ENCODE measurements at regions not wholly inside any gene's neighbourhood (a gene's known extent, or its start where the extent isn't known, plus 50 kb on each side); places are given as distances from the start of the nearest gene placed in this dataset.

DNA sequence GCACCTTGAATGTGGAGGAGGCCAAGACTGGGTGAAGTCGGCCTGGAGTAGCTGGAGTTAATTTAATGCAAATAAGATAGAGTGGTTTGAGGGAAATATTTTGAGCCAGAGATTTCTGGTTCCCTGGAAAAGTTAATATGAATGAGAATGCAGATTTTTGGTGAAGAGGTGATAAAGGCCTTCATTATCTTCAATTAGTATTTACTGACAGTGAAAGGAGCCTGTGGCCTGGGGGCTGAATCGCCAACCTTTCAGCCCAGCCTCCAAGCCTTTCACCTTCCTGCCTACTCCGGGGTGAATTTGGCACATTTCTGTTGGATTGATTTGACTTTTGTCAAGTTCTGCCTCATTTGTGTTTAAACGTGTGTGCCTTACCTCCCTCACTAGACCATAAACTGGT is 147.8 kb downstream of the SOX2 start:
- no peak for DNase-seq (ENCODE audit: low spot score)

DNA sequence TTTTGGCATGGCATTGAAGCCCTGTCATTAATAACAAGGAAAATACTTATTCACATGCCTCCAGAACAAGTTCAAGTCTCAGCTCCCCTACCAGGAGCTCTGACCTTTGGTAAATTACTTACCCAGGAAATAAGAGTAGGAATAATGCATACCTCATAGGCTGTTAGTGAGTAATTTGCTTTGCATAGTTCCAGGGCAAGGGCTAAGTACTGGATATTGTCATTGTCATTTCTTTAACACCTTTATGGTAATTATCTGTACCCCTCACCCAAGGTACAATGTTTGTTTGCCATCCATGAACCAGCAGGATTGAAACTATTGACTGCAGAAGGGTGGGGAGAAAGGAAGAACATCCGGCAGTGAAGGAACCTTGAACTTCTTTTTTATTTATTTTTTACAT is 148.5 kb downstream of the SOX2 start:
- DNase-seq (ENCODE audit: low spot score), result no peak

DNA sequence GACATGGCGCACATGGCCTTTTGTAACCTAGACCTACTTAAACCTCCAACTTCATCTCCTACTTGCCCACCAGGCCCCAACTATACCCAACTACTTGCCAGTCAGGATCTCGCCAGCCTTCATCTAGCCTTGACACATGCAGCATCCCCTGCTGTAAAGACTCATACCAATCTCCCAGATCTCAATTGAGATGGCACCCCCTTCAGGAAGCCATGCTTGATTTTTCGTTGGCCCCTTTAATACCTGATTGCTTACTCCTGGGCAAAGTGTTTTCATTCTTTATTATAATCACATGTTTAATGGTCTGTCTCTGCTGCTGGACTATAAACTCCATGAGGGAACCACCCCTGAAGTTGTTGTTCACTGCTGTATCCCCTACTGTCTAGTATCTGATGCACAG is 150.8 kb downstream of the SOX2 start:
- DNase-seq (ENCODE audit: low spot score), result no peak

GRCh38 chr3:181868576-181869082 is 156.9 kb downstream of the SOX2 start:
- no peak for DNase-seq (ENCODE audit: low spot score)

GRCh38 chr3:181872887-181873286 is 161.2 kb downstream of the SOX2 start:
- DNase-seq (ENCODE audit: low spot score), result no peak

GRCh38 chr3:181879926-181880325 is 168.2 kb downstream of the SOX2 start:
- DNase-seq (ENCODE audit: low spot score), result no peak

DNA sequence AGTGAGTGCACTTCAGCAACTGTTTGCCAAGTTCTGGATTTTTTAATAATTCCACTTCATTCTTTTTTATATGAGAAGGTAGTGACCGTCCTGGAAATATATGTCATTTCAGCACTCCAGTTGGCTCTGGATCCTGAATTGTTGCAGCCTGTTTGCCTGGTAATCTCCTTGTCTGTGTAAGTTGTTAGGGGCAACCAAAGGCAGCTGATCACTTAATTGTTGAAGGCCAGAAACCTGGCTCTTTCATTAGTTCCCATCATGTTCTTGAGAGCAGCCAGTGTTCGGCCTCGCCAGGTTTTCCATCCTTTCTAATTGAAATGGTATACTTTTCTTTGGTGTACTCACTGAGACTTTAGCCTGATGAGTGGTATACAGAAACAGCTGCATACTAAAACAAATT is 168.6 kb downstream of the SOX2 start:
- no peak for DNase-seq (ENCODE audit: low spot score)

GRCh38 chr3:181881749-181882148 is 170.0 kb downstream of the SOX2 start:
- DNase-seq (ENCODE audit: low spot score), result no peak

DNA sequence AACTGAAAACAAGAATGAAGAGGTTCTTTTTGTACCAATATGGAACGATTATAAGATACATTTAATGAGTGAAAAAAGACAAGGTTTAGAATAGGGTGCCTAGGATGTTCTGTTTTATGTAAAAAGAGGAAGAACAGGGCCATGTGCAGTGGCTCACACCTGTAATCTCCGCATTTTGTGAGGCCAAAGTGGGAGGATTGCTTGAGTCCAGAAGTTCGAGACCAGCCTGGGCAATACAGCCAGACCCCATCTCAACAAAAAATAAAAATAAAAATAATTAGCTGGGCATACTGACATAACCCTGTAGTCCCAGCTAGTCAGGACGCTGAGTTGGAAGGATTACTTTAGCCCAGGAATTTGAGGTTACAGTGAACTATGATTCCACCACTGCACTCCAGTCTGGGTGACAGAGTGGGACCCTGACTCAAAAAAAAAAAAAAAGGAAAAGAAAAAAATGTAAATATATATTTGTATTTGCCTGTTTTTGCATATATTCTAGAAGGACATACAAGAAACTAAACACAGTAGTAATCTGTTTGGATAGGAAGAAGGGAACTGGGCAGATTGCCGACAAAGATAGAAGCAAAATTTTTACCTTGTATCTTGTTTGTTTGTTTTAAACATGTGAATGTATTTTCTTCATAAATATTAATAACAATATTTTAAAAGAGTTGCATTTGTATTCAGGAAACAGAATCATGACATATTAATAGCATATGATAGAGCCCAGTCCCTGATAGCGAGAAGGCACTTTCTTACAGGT is 174.3 kb downstream of the SOX2 start:
- no peak for DNase-seq (ENCODE audit: low spot score)

GRCh38 chr3:181886676-181887075 is 175.0 kb downstream of the SOX2 start:
- DNase-seq (ENCODE audit: low spot score), result no peak

DNA sequence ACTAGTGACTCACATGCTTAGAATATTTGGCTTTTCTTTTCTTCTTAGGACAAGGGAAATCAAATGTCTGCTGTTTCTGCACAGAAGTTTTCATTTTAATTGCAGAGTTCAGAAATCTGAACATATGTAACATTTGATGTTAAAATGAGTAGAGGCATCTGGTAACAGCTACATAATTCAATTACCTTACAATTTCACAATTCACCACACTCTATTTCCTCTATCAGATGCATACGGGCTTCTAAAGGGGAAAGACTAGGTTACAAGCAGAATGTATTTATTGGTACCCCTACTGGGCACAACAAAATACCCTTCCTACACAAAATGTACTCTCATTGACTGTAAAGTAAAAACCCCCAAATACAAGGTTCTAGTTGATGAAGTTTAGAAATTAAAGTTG is 176.0 kb downstream of the SOX2 start:
- no peak for DNase-seq (ENCODE audit: low spot score)

GRCh38 chr3:181888234-181888633 is 176.5 kb downstream of the SOX2 start:
- DNase-seq (ENCODE audit: low spot score), result no peak

- no peak for DNase-seq (ENCODE audit: low spot score)
These were observed 181.1 kb downstream of the SOX2 start for GRCh38 chr3:181892848-181893247.

DNA sequence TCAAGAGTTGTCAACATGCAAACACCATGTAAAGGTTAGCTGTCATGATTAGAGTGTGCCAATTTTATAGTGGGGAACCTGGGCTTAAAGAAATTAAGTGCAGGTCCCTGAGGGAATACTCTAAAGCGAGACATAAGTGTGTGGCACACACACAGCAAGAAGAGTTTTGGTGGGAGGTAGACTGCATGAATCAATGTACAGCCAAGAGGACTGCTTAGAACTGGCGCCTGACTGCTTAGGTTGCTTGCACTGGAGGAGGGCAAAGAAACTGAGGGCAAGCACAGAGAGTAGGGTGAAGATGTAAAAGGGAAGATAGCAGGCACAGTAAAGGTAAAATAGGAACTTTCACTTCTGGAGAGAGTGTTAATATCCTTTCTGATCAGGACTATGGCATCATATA is 184.9 kb downstream of the SOX2 start:
- no peak for DNase-seq (ENCODE audit: low spot score)

- DNase-seq (ENCODE audit: low spot score), result no peak
These were observed 188.0 kb downstream of the SOX2 start for GRCh38 chr3:181899702-181900101.

GRCh38 chr3:181901626-181902025 is 189.9 kb downstream of the SOX2 start:
- DNase-seq (ENCODE audit: low spot score), result no peak

DNA sequence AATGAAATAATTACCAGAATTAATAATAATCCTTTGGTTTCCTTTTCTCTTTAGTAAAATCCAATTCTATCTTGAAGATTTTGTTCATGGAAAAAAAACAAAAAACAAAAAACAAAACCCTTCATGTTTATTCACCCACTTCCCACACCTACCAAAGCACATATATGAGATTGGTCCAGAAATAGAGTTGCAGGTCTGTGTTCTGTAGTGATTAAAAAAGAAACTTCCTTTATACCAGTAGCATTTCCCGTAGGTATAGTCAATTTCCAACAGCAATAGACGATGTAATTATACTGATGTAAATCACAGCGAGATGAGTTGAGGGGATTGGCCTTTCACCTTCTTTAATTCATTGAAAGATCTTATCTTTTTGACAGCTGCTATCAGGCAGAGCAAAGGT is 194.6 kb downstream of the SOX2 start:
- no peak for DNase-seq (ENCODE audit: low spot score)

DNA sequence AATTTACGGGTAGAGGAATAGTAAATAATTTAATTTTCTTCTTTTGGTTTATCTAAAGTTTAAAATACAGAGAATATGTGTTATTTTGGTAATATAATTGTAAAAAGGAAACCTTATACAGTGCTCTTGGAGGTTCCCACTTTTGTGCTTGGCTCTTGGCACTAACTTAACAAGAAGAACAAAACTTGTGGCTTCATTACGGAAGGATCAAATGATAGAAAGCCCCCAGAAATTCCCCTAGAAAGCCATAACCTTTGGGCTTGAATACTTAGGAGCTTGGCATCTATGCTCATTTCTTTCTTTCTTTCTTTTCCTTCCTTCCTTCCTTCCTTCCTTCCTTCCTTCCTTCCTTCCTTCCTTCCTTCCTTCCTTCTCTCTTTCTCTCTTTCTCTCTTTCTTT is 197.5 kb downstream of the SOX2 start:
- DNase-seq (ENCODE audit: low spot score), result no peak

DNA sequence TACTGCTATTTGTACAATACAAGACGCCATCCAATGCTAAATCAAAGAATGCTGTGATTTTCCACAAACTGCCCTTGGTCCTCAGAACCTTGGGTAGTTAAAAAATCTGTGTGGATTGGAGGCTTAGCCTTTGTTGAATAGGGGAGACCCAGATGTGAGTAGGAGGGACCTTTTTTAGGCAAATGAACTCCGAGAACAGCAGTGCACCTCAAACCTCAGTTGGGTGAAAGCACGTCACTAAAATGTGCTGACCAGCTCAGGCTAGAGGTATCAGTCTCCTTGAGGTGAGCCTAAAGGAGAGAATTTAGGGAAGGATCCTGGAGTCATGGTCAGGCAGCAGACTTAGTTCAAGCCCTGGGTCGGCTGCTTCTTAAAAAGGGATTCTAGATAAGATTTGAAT is 200.7 kb downstream of the SOX2 start:
- DNase-seq (ENCODE audit: low spot score), result no peak

DNA sequence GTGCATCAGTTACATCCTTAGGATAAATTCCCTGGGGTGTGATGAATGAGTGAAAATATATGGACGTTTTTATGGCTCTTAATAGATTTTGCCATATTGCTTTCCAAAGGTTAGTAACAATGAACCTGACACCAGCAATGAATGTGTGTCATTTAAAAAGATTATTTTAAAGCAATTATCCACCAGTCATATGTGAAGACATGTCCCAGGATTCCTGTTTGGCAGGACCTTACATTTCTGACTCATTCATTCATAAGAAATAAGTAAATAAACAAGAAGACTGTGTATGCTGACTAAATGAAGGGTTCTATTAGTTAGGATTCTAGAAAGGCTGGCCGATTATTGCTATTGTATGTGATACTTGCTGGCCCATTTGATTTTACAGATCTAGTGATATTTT is 201.5 kb downstream of the SOX2 start:
- DNase-seq (ENCODE audit: low spot score), result no peak

DNA sequence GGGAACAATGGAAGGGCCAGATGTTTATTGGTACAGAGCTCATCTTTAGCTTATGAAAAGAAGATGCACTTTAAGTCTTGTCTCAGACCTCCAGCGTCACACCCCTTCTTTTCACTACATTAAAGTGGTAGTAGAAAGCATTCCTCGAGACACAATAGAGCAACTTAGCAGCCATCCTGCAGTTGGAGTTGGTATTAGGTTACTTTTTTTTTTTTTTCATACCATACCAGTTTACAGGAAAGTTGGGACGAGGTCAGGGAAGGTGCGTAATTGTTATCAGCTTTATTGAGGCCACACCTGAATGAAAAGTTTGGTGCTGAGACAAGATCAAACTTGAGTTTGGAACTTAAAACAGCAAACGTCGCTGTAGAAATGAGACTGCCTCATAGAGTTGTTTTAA is 203.8 kb downstream of the SOX2 start:
- DNase-seq (ENCODE audit: low spot score), result no peak

- DNase-seq (ENCODE audit: low spot score), result no peak
These were observed 204.3 kb downstream of the SOX2 start for GRCh38 chr3:181916013-181916412.

- no peak for DNase-seq (ENCODE audit: low spot score)
These were observed 205.3 kb downstream of the SOX2 start for GRCh38 chr3:181917027-181917426.

GRCh38 chr3:181919375-181919774 is 207.7 kb downstream of the SOX2 start:
- DNase-seq (ENCODE audit: low spot score), result no peak

Measured in hepatic stellate cell (primary cell).